DMS53 (cell line): ENCODE measurements at regions not wholly inside any gene's neighbourhood (a gene's known extent, or its start where the extent isn't known, plus 50 kb on each side); places are given as distances from the start of the nearest gene placed in this dataset.

Experiments
- DNase-seq: peaks from one replicate; lab custom pipeline; 2025; lab: John Stamatoyannopoulos, UW

- peak; percentile 49 for DNase-seq
Observed at GRCh38 chr18:33817096-33817495, 239.1 kb downstream of the ASXL3 start.

GRCh38 chr18:33814546-33814945 lies 236.5 kb downstream of the ASXL3 start:
- no peak for DNase-seq

- DNase-seq = peak; percentile 92
Observed at GRCh38 chr18:33812186-33812585, 234.2 kb downstream of the ASXL3 start.

GRCh38 chr18:33805592-33805991 lies 227.6 kb downstream of the ASXL3 start:
- peak; percentile 81 for DNase-seq

- peak; percentile 75 for DNase-seq
Observed at GRCh38 chr18:33804258-33804657, 226.2 kb downstream of the ASXL3 start.

- peak; percentile 63 for DNase-seq
Observed at GRCh38 chr18:33803636-33804035, 225.6 kb downstream of the ASXL3 start.

- DNase-seq = peak; percentile 100
Observed at GRCh38 chr18:33802955-33803354, 224.9 kb downstream of the ASXL3 start.
